ENCODE measurements at regions not wholly inside any gene's neighbourhood (a gene's known extent, or its start where the extent isn't known, plus 50 kb on each side); places are given as distances from the start of the nearest gene placed in this dataset.

DNA sequence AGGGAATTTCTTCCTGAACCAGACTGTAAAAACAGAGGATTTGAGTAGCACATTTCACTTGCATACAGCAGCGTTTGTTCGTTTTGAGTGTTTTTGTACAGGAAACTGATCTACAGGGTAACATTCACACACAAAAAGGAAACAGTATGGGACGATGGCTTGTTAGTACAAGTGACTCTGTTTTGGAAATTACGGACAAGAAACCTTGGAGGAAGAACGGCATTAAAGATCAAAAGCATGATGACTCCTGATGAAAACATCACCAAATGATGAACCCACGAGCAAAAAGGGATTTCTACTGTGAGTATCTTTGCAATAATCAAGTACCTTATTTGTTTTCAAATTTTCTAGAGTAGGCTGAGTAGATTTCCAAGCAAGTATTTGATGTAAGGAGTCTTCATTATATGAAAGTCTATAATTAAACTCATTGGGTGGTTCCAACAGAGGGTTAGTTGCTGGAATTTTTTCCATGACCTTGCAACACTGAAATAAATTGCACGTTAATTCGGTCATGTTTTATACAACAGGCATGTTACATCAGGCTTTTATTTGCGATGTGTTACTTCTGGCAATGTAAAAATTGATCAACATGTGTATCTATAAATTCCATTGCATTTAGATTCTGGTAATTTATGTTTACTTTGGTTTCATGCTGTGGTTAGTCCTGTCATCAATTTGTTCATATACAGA, 76.7 kb upstream of the KCNK2 start:
- no peak for DNase-seq (ENCODE audit: low read depth)
- H3K4me3 ChIP-seq (ENCODE audit: control insufficient read depth, low read depth, low read length) = peak overlapping the region; percentile 40

DNA sequence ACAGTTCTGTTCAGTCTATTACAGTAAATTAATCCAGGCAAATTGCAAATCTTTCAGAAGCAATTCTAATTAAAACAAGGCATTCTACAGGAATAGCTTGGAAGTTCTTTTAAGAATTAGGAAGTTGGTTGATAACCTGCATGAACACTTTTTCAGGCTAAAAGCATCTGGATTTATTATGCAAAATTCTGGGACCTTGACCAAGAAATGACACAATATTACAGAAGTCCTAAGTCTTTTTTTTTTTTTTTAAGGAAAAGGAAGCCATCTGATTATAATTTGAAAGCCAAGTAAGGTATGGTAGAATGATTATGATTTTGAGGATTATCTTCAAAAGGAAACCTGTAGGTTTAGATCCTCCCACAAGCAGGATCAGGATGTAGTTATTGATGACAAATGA, 74.7 kb upstream of the KCNK2 start:
- no peak for DNase-seq (ENCODE audit: low read depth)
- TF ChIP-seq, protein P1, sequence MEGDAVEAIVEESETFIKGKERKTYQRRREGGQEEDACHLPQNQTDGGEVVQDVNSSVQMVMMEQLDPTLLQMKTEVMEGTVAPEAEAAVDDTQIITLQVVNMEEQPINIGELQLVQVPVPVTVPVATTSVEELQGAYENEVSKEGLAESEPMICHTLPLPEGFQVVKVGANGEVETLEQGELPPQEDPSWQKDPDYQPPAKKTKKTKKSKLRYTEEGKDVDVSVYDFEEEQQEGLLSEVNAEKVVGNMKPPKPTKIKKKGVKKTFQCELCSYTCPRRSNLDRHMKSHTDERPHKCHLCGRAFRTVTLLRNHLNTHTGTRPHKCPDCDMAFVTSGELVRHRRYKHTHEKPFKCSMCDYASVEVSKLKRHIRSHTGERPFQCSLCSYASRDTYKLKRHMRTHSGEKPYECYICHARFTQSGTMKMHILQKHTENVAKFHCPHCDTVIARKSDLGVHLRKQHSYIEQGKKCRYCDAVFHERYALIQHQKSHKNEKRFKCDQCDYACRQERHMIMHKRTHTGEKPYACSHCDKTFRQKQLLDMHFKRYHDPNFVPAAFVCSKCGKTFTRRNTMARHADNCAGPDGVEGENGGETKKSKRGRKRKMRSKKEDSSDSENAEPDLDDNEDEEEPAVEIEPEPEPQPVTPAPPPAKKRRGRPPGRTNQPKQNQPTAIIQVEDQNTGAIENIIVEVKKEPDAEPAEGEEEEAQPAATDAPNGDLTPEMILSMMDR (IDR thresholded peaks at IDR 0.05; ENCODE audit: control insufficient read depth, insufficient read depth, low read depth, low read length, missing control alignments) = no peak
- H3K4me3 ChIP-seq (ENCODE audit: control insufficient read depth, low read depth, low read length) = no peak overlapping the region

More for the DNA sequence above, 76.7 kb upstream of the KCNK2 start:
- TF ChIP-seq, protein P1 (IDR thresholded peaks at IDR 0.05; ENCODE audit: control insufficient read depth, insufficient read depth, low read depth, low read length, missing control alignments) = no peak

DNA sequence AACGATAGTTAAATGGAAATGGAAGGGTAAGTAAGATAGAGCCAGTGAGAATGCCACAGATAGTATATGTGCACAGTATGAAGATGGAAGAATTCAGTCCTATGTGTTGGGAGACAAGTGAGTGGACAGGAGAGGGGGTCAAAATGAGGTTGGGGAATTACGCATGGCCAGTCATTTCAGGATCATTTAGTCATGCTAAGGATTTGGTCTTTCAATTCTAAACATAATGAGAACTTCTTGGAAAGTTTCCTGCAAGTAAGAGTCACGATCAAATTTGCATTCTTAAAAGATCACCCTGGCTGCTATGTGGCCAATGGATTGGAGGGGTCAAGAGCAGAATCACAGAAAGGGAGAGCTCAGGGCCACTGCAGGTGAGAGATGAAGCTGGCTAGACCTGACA, 64.0 kb upstream of the KCNK2 start:
- H3K4me3 ChIP-seq (ENCODE audit: control insufficient read depth, low read depth, low read length) = no peak overlapping the region
- DNase-seq (ENCODE audit: low read depth) = no peak
- TF ChIP-seq, protein P1 (IDR thresholded peaks at IDR 0.05; ENCODE audit: control insufficient read depth, insufficient read depth, low read depth, low read length, missing control alignments) = no peak

DNA sequence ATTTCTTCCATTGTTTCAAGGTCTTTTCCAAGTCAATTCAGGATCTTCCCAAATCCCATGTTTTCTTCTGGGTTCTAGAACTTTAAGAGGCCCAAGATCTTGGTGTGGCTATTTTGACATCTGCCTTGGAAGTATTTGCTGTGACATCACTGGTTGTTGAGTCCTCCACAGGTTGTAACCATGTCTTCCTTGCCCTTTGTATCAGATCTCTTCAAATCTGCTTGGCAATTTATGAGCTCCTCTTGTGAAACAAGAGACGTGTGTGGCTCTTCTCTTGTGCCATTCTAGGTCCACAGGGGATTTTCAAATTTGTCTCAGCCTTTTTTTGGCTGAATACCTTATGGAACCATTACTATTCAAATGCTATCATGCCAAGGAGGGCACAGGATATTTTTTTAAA, 60.3 kb upstream of the KCNK2 start:
- DNase-seq (ENCODE audit: low read depth) = no peak
- TF ChIP-seq, protein P1 (IDR thresholded peaks at IDR 0.05; ENCODE audit: control insufficient read depth, insufficient read depth, low read depth, low read length, missing control alignments) = no peak
- no peak overlapping the region for H3K4me3 ChIP-seq (ENCODE audit: control insufficient read depth, low read depth, low read length)

DNA sequence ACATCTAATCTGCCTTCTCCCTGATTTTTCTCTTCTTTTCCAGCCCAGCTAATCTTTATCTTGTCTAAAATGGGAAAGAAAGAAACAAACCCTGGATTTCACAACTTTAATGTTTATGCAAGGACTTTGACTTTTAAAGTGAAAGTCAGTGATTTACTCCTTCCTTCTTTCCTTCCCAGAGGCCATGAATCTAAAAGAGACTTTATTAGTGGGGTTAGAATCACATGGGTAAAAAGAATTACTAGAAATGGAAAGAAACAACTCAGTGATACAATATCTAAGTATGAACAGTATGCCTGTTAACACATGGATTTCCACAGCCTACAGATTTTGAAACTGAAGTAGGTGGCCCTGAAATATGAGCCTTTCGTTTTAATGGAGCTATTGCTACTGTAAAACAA, 59.8 kb upstream of the KCNK2 start:
- H3K4me3 ChIP-seq (ENCODE audit: control insufficient read depth, low read depth, low read length) = no peak overlapping the region
- DNase-seq (ENCODE audit: low read depth) = peak; percentile 78
- TF ChIP-seq, protein P1 (IDR thresholded peaks at IDR 0.05; ENCODE audit: control insufficient read depth, insufficient read depth, low read depth, low read length, missing control alignments) = no peak

DNA sequence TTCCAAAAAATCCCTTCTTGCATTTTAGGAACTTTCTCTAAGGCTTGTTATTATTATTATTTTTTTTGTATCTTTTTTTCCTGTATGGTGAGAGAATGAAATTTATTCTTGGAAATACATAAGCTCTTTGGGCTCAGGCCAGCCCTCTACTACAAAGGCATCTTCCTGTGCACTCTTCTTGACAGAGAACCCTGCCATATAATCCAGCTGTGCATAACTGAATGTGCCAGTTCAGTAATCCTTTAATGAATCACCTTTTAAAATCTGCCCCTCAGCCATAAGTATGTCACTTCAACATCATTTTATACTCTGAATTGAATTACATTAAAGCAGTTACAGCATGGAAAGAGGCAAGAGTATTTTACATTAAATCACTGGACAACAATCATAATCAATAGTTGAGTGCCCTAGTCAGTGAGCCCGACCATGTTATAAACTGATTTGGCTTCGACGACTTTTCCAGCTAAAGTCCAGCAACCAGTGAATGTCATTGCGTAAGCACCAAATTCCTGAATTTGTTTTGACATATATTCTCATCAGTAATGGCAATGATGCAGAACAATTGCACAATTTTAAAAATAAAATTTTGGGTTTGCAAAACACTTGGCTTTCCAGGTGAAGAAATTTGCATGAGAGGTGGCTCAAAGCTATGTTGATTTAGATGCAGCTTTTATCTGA, 59.2 kb upstream of the KCNK2 start:
- DNase-seq (ENCODE audit: low read depth) = no peak
- no peak overlapping the region for H3K4me3 ChIP-seq (ENCODE audit: control insufficient read depth, low read depth, low read length)
- TF ChIP-seq, protein P1 (IDR thresholded peaks at IDR 0.05; ENCODE audit: control insufficient read depth, insufficient read depth, low read depth, low read length, missing control alignments) = no peak
